ENCODE measurements at regions not wholly inside any gene's neighbourhood (a gene's known extent, or its start where the extent isn't known, plus 50 kb on each side); places are given as distances from the start of the nearest gene placed in this dataset.

DNA sequence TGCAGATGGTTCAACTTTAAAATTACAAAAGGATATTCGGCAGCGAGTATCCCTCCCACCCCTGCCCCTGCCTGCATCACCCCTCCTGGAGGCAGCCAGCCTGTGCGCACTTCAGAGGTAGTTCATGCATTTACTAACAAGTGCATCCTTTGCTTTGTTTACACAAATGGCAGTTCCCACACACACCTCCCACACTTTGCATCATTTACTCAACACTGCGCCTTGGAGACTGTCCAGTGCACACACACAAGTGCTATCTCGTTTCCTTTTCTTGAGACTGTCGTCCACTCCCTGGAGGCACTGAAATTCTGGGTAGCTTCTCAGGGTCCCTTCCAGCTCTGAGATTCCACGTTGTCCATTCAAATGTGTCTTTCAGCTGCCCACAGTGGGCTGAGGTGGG is 53.1 kb upstream of the VSX1 start:
- Histone ChIP-seq H3K36me3 (no peaks in the 10 kb centered on the region), H3K4me1 (no peaks in the 10 kb centered on the region), H3K4me3 (no peak overlapping the region), H3K9me3 (no peaks in the 10 kb centered on the region), H3K27ac (no peak overlapping the region), H3K27me3 (no peaks in the 10 kb centered on the region)
- DNase-seq (no peak), ATAC-seq (no peak)
- intact Hi-C loops (cut with DNase I), result no loop called here
- TF ChIP-seq, protein P1, sequence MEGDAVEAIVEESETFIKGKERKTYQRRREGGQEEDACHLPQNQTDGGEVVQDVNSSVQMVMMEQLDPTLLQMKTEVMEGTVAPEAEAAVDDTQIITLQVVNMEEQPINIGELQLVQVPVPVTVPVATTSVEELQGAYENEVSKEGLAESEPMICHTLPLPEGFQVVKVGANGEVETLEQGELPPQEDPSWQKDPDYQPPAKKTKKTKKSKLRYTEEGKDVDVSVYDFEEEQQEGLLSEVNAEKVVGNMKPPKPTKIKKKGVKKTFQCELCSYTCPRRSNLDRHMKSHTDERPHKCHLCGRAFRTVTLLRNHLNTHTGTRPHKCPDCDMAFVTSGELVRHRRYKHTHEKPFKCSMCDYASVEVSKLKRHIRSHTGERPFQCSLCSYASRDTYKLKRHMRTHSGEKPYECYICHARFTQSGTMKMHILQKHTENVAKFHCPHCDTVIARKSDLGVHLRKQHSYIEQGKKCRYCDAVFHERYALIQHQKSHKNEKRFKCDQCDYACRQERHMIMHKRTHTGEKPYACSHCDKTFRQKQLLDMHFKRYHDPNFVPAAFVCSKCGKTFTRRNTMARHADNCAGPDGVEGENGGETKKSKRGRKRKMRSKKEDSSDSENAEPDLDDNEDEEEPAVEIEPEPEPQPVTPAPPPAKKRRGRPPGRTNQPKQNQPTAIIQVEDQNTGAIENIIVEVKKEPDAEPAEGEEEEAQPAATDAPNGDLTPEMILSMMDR (IDR thresholded peaks at IDR 0.05), result no peak

DNA sequence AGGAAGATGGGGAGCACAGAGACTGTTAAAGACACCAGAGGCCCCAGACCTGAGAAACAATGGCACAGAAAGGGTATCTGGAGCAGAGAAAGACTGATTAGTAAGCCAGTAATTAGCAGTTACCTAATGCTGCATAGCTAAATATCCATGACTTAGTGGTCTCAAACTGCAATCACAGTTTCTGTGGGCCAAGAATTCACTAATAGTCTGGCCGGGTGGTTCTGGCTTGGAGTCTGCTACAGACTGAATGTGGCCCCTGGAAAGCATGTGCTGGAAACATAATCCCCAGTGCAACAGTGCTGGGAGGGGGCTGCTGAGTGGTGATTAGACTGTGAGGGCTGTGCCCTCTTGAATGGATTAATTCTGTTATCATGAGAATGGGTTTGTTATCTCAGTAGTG is 54.1 kb upstream of the VSX1 start:
- intact Hi-C loops (cut with DNase I), result no loop called here
- Histone ChIP-seq H3K9me3 (no peaks in the 10 kb centered on the region), H3K27ac (no peak overlapping the region), H3K27me3 (no peaks in the 10 kb centered on the region), H3K36me3 (no peaks in the 10 kb centered on the region), H3K4me3 (no peak overlapping the region), H3K4me1 (no peaks in the 10 kb centered on the region)
- no peak for DNase-seq
- TF ChIP-seq, protein P1 (IDR thresholded peaks at IDR 0.05), result no peak
- ATAC-seq, result no peak

DNA sequence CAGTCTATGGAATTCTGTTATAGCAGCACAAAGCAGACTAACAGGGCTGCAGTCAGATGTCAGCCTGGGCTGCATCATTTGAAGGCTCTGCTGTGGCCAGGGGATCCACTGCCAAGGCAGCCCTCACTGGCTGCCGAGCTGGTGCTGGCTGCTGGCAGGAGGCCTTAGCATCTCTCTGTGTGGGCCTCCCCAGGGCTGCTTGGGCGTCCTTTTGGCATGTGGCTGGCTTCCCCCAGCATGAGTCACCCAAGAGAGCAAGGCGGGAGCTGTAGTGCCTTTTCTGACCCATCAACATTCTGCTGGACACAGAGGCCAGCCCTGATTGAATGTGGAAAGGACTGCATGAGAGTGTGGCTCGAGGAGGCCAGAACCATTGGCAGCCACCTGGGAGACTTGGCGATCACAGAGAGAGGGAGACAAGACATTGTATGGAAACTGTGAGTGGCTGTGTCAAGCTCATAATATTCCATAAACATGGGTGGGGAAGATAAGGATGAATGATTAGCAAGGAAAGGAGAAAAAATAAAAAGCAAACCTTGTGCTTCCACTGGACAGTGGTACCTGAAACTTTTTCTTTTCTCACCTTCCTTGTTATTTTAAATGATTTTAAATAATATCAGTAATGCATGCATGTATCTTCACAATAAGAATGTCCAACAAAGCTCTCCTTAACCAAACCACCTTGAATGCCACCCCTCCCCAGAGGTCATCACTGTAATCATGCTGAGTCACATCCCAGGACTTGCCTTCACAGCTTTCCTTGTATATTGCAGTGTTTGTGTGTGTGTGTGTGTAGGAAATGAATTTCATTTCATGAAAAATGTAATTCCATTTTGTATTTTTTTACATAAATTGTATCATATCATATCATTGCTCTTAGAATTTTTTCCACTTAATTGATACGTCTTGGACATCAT is 55.0 kb upstream of the VSX1 start:
- Histone ChIP-seq H3K4me3 (no peak overlapping the region), H3K4me1 (no peaks in the 10 kb centered on the region), H3K27ac (no peak overlapping the region), H3K27me3 (no peaks in the 10 kb centered on the region), H3K36me3 (no peaks in the 10 kb centered on the region), H3K9me3 (no peaks in the 10 kb centered on the region)
- intact Hi-C loops (cut with DNase I), result no loop called here
- TF ChIP-seq, protein P1 (IDR thresholded peaks at IDR 0.05), result no peak
- DNase-seq (no peak), ATAC-seq (peak; percentile 82)

DNA sequence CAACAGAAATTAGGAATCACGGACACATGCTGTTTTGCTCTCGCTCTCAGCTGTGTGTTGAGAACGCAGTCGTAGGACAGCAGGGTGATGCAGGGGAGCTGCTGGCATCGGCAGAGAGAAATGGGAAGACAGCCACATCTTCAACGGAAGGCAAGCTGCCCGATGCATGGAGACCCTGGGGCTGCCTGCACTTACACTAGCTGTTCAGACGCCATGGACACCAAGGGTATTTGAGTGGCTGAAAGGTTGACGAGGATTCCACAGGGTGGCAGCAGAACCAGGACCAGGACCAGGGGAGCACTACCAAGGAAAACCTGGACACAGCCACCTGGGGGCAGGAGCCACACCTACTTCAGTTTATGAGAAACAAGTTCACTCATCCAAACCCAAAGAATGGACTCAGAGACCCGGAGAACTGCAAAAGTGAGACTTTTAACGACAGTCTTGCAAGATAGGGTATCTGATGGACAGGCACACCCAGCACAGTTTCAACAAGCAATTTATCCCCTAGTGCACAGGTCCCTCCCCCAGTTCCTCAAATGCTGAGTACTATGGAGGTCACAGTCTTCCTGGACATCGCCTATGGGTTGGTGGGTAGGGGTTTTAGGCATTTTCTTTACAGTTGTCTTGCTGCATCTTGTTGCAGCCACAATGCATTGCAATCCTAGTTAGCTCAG is 56.3 kb upstream of the ENTPD6 start:
- intact Hi-C loops (cut with DNase I), result no loop called here

DNA sequence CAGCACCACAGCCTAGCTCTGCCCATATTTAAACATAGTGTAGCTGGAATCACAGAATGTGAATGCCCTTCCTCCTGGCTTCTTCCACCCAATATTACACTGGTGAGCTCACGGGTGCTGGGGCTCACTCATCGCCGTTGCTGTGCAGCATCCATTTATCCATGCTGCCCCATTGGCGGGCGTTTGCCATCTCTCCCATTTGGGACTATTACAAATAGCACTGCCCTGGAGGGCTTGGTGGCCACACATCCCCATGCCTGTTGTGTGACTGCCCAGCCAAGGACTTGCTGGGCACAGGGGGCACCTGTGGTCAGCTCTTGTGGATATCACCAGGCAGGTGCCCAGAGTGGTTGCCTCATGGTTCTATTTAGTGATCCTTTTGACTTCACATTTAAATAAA is 54.5 kb upstream of the ENTPD6 start:
- no peaks in the 10 kb centered on the region for H3K9me3 ChIP-seq
- TF ChIP-seq, protein P1 (IDR thresholded peaks at IDR 0.05), result no peak
- H3K27ac ChIP-seq, result no peak overlapping the region

More for the DNA sequence above, 56.3 kb upstream of the ENTPD6 start:
- ATAC-seq, result peak; percentile 58
- H3K9me3 ChIP-seq, result no peaks in the 10 kb centered on the region
- H3K4me1 ChIP-seq, result no peaks in the 10 kb centered on the region
- no peaks in the 10 kb centered on the region for H3K36me3 ChIP-seq
- no peak for DNase-seq
- H3K27me3 ChIP-seq, result no peaks in the 10 kb centered on the region
- H3K27ac ChIP-seq, result no peak overlapping the region
- TF ChIP-seq, protein P1 (IDR thresholded peaks at IDR 0.05), result no peak
- no peak overlapping the region for H3K4me3 ChIP-seq

More for the DNA sequence above, 54.5 kb upstream of the ENTPD6 start:
- Histone ChIP-seq H3K27me3 (peaks cover 6% of the 10 kb centered on the region), H3K36me3 (no peaks in the 10 kb centered on the region), H3K4me3 (no peak overlapping the region), H3K4me1 (no peaks in the 10 kb centered on the region)
- DNase-seq (no peak), ATAC-seq (no peak)
- intact Hi-C loops (cut with DNase I), result no loop called here

Measured in upper lobe of right lung (tissue), 1 donor.